WI38 (cell line): ENCODE measurements at regions not wholly inside any gene's neighbourhood (a gene's known extent, or its start where the extent isn't known, plus 50 kb on each side); places are given as distances from the start of the nearest gene placed in this dataset.
"Not testable (repeated sequence)": the region's sequence is repeated elsewhere in the genome, so short reads cannot be mapped to it uniquely, and the experiment has no call there.

Experiments used
- H3K4me3 ChIP-seq: 2 replicates; pipeline ENCODE4 v1.5.1; 2011; ENCODE audit warnings: low read depth, mild to moderate bottlenecking, control low read depth, low read length
- CTCF ChIP-seq: IDR thresholded peaks from 2 replicates; pipeline ENCODE4 v1.5.1; 2012; ENCODE audit warnings: low read depth, mild to moderate bottlenecking, control low read depth, low read length

- no peak for TF ChIP-seq CTCF
- H3K4me3 ChIP-seq = no peak overlapping the region
These were observed 366.3 kb downstream of the RPS6KC1 start for GRCh38 chr1:213417225-213417820.

- no peak for TF ChIP-seq CTCF
- no peak overlapping the region for H3K4me3 ChIP-seq
These were observed 366.8 kb downstream of the RPS6KC1 start for GRCh38 chr1:213417846-213418245.

GRCh38 chr1:213418268-213419071 is 367.4 kb downstream of the RPS6KC1 start:
- TF ChIP-seq CTCF = no peak

GRCh38 chr1:213419401-213420030 is 368.5 kb downstream of the RPS6KC1 start:
- H3K4me3 ChIP-seq = no peak overlapping the region
- TF ChIP-seq CTCF = no peak

More at GRCh38 chr1:213418268-213419071, 367.4 kb downstream of the RPS6KC1 start:
- no peak overlapping the region for H3K4me3 ChIP-seq

- not testable (repeated sequence) for H3K4me3 ChIP-seq
These were observed 370.1 kb downstream of the RPS6KC1 start for GRCh38 chr1:213421178-213421577.

GRCh38 chr1:213423041-213423440 is 372.0 kb downstream of the RPS6KC1 start:
- TF ChIP-seq CTCF = no peak
- no peak overlapping the region for H3K4me3 ChIP-seq

GRCh38 chr1:213423605-213424004 is 372.6 kb downstream of the RPS6KC1 start:
- H3K4me3 ChIP-seq = no peak overlapping the region
- no peak for TF ChIP-seq CTCF
